ENCODE measurements at regions not wholly inside any gene's neighbourhood (a gene's known extent, or its start where the extent isn't known, plus 50 kb on each side); places are given as distances from the start of the nearest gene placed in this dataset.
"Not testable (repeated sequence)": the region's sequence is repeated elsewhere in the genome, so short reads cannot be mapped to it uniquely, and the experiment has no call there.

- Histone ChIP-seq H3K4me3 (ENCODE audit: insufficient read depth, low read depth, low read length) (no peak overlapping the region), H3K9me3 (ENCODE audit: control insufficient read depth, low read length) (no peaks in the 10 kb centered on the region), H3K27me3 (ENCODE audit: control insufficient read depth, insufficient read depth, low read length, poor library complexity, severe bottlenecking) (no peaks in the 10 kb centered on the region), H3K4me1 (ENCODE audit: control insufficient read depth, insufficient read depth, low read length) (peaks cover 6% of the 10 kb centered on the region), H3K36me3 (ENCODE audit: control insufficient read depth, insufficient read depth, low read length) (no peaks in the 10 kb centered on the region), H3K27ac (ENCODE audit: insufficient read depth, low read depth, low read length, poor library complexity, severe bottlenecking) (no peak overlapping the region)
- 92 to 95% methylated on average over 5 of the region's 5 CpGs for WGBS, 2 experiments
Observed at GRCh38 chr9:86485359-86485758, 131.1 kb upstream of the TUT7 start.

- H3K36me3 ChIP-seq (ENCODE audit: control insufficient read depth, insufficient read depth, low read length), result no peaks in the 10 kb centered on the region
Observed at GRCh38 chr9:86483496-86483895, 129.3 kb upstream of the TUT7 start.

GRCh38 chr9:86481466-86481865 lies 127.3 kb upstream of the TUT7 start:
- Histone ChIP-seq H3K36me3 (ENCODE audit: control insufficient read depth, insufficient read depth, low read length) (no peaks in the 10 kb centered on the region), H3K4me1 (ENCODE audit: control insufficient read depth, insufficient read depth, low read length) (no peaks in the 10 kb centered on the region), H3K27ac (ENCODE audit: insufficient read depth, low read depth, low read length, poor library complexity, severe bottlenecking) (no peak overlapping the region), H3K27me3 (ENCODE audit: control insufficient read depth, insufficient read depth, low read length, poor library complexity, severe bottlenecking) (no peaks in the 10 kb centered on the region), H3K9me3 (ENCODE audit: control insufficient read depth, low read length) (no peaks in the 10 kb centered on the region), H3K4me3 (ENCODE audit: insufficient read depth, low read depth, low read length) (no peak overlapping the region)
- 94 to 96% methylated on average over 3 of the region's 3 CpGs for WGBS, 2 experiments

More at GRCh38 chr9:86483496-86483895, 129.3 kb upstream of the TUT7 start:
- Histone ChIP-seq H3K27ac (ENCODE audit: insufficient read depth, low read depth, low read length, poor library complexity, severe bottlenecking) (no peak overlapping the region), H3K27me3 (ENCODE audit: control insufficient read depth, insufficient read depth, low read length, poor library complexity, severe bottlenecking) (no peaks in the 10 kb centered on the region), H3K4me1 (ENCODE audit: control insufficient read depth, insufficient read depth, low read length) (peaks cover 6% of the 10 kb centered on the region), H3K4me3 (ENCODE audit: insufficient read depth, low read depth, low read length) (no peak overlapping the region), H3K9me3 (ENCODE audit: control insufficient read depth, low read length) (no peaks in the 10 kb centered on the region)

- no CpG with 5 or more reads among the region's 1 CpG for WGBS, 2 experiments
- not testable (repeated sequence) for H3K36me3 ChIP-seq (ENCODE audit: control insufficient read depth, insufficient read depth, low read length); H3K4me1 ChIP-seq (ENCODE audit: control insufficient read depth, insufficient read depth, low read length); H3K4me3 ChIP-seq (ENCODE audit: insufficient read depth, low read depth, low read length); H3K27ac ChIP-seq (ENCODE audit: insufficient read depth, low read depth, low read length, poor library complexity, severe bottlenecking); H3K9me3 ChIP-seq (ENCODE audit: control insufficient read depth, low read length); H3K27me3 ChIP-seq (ENCODE audit: control insufficient read depth, insufficient read depth, low read length, poor library complexity, severe bottlenecking)
Observed at GRCh38 chr9:86475255-86475654, 121.0 kb upstream of the TUT7 start.

GRCh38 chr9:86471171-86471815 lies 117.1 kb upstream of the TUT7 start:
- WGBS, 2 experiments, result 89 to 90% methylated on average over 7 of the region's 7 CpGs
- no peaks in the 10 kb centered on the region for H3K27me3 ChIP-seq (ENCODE audit: control insufficient read depth, insufficient read depth, low read length, poor library complexity, severe bottlenecking)
- no peak overlapping the region for H3K4me3 ChIP-seq (ENCODE audit: insufficient read depth, low read depth, low read length)
- H3K36me3 ChIP-seq (ENCODE audit: control insufficient read depth, insufficient read depth, low read length), result no peaks in the 10 kb centered on the region
- H3K27ac ChIP-seq (ENCODE audit: insufficient read depth, low read depth, low read length, poor library complexity, severe bottlenecking), result no peak overlapping the region
- H3K4me1 ChIP-seq (ENCODE audit: control insufficient read depth, insufficient read depth, low read length), result no peaks in the 10 kb centered on the region
- H3K9me3 ChIP-seq (ENCODE audit: control insufficient read depth, low read length), result no peaks in the 10 kb centered on the region

GRCh38 chr9:86470326-86470725 lies 116.1 kb upstream of the TUT7 start:
- H3K27ac ChIP-seq (ENCODE audit: insufficient read depth, low read depth, low read length, poor library complexity, severe bottlenecking), result no peak overlapping the region
- no peak overlapping the region for H3K4me3 ChIP-seq (ENCODE audit: insufficient read depth, low read depth, low read length)
- H3K4me1 ChIP-seq (ENCODE audit: control insufficient read depth, insufficient read depth, low read length), result no peaks in the 10 kb centered on the region
- WGBS, 2 experiments, result 81 to 91% methylated on average over 1 of the region's 1 CpG
- no peaks in the 10 kb centered on the region for H3K9me3 ChIP-seq (ENCODE audit: control insufficient read depth, low read length)
- H3K36me3 ChIP-seq (ENCODE audit: control insufficient read depth, insufficient read depth, low read length), result no peaks in the 10 kb centered on the region
- H3K27me3 ChIP-seq (ENCODE audit: control insufficient read depth, insufficient read depth, low read length, poor library complexity, severe bottlenecking), result no peaks in the 10 kb centered on the region

GRCh38 chr9:86469476-86470250 lies 115.5 kb upstream of the TUT7 start:
- no peaks in the 10 kb centered on the region for H3K4me1 ChIP-seq (ENCODE audit: control insufficient read depth, insufficient read depth, low read length)
- no peaks in the 10 kb centered on the region for H3K36me3 ChIP-seq (ENCODE audit: control insufficient read depth, insufficient read depth, low read length)
- WGBS, 2 experiments, result 94 to 95% methylated on average over 5 to 7 of the region's 8 CpGs

GRCh38 chr9:86464242-86464641 lies 110.0 kb upstream of the TUT7 start:
- no peaks in the 10 kb centered on the region for H3K27me3 ChIP-seq (ENCODE audit: control insufficient read depth, insufficient read depth, low read length, poor library complexity, severe bottlenecking)
- H3K36me3 ChIP-seq (ENCODE audit: control insufficient read depth, insufficient read depth, low read length), result no peaks in the 10 kb centered on the region
- H3K4me3 ChIP-seq (ENCODE audit: insufficient read depth, low read depth, low read length), result no peak overlapping the region
- no peaks in the 10 kb centered on the region for H3K4me1 ChIP-seq (ENCODE audit: control insufficient read depth, insufficient read depth, low read length)
- WGBS, 2 experiments, result 56 to 64% methylated on average over 3 of the region's 3 CpGs
- no peak overlapping the region for H3K27ac ChIP-seq (ENCODE audit: insufficient read depth, low read depth, low read length, poor library complexity, severe bottlenecking)
- H3K9me3 ChIP-seq (ENCODE audit: control insufficient read depth, low read length), result no peaks in the 10 kb centered on the region

More at GRCh38 chr9:86469476-86470250, 115.5 kb upstream of the TUT7 start:
- Histone ChIP-seq H3K4me3 (ENCODE audit: insufficient read depth, low read depth, low read length) (no peak overlapping the region), H3K9me3 (ENCODE audit: control insufficient read depth, low read length) (no peaks in the 10 kb centered on the region), H3K27me3 (ENCODE audit: control insufficient read depth, insufficient read depth, low read length, poor library complexity, severe bottlenecking) (no peaks in the 10 kb centered on the region), H3K27ac (ENCODE audit: insufficient read depth, low read depth, low read length, poor library complexity, severe bottlenecking) (no peak overlapping the region)

GRCh38 chr9:86460216-86461002 lies 106.2 kb upstream of the TUT7 start:
- H3K4me3 ChIP-seq (ENCODE audit: insufficient read depth, low read depth, low read length), result no peak overlapping the region
- WGBS, 2 experiments, result 91 to 96% methylated on average over 11 of the region's 11 CpGs
- no peaks in the 10 kb centered on the region for H3K27me3 ChIP-seq (ENCODE audit: control insufficient read depth, insufficient read depth, low read length, poor library complexity, severe bottlenecking)
- H3K4me1 ChIP-seq (ENCODE audit: control insufficient read depth, insufficient read depth, low read length), result no peaks in the 10 kb centered on the region
- no peaks in the 10 kb centered on the region for H3K36me3 ChIP-seq (ENCODE audit: control insufficient read depth, insufficient read depth, low read length)
- H3K27ac ChIP-seq (ENCODE audit: insufficient read depth, low read depth, low read length, poor library complexity, severe bottlenecking), result no peak overlapping the region
- no peaks in the 10 kb centered on the region for H3K9me3 ChIP-seq (ENCODE audit: control insufficient read depth, low read length)

- no peaks in the 10 kb centered on the region for H3K4me1 ChIP-seq (ENCODE audit: control insufficient read depth, insufficient read depth, low read length)
- no peak overlapping the region for H3K27ac ChIP-seq (ENCODE audit: insufficient read depth, low read depth, low read length, poor library complexity, severe bottlenecking)
- H3K4me3 ChIP-seq (ENCODE audit: insufficient read depth, low read depth, low read length), result no peak overlapping the region
- no peaks in the 10 kb centered on the region for H3K36me3 ChIP-seq (ENCODE audit: control insufficient read depth, insufficient read depth, low read length)
- 90 to 97% methylated on average over 4 to 5 of the region's 5 CpGs for WGBS, 2 experiments
- no peaks in the 10 kb centered on the region for H3K9me3 ChIP-seq (ENCODE audit: control insufficient read depth, low read length)
- no peaks in the 10 kb centered on the region for H3K27me3 ChIP-seq (ENCODE audit: control insufficient read depth, insufficient read depth, low read length, poor library complexity, severe bottlenecking)
Observed at GRCh38 chr9:86459599-86460155, 105.5 kb upstream of the TUT7 start.

Data from ectodermal cell (in vitro differentiated cells).